ENCODE measurements at regions not wholly inside any gene's neighbourhood (a gene's known extent, or its start where the extent isn't known, plus 50 kb on each side); places are given as distances from the start of the nearest gene placed in this dataset.

DNA sequence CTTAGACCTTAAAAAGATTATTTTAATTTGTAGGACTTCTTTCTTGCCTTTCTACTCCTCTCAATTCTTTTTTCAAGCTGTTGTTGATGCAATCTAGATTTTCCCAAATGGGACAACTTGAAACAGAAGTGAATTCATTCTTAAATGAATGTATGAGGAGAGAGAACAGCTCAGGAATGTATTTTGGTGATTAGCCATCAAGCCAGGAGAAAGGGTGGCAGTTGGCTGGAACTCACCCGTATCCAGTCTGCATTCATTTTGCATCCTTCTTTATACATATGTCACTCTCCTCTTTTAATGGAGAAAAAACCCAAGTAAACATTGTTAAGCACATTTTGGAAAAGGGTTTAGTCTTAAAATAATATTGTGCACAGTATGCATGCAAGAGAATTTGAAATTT lies 251.3 kb downstream of the REEP3 start:
- TF ChIP-seq, protein P1, sequence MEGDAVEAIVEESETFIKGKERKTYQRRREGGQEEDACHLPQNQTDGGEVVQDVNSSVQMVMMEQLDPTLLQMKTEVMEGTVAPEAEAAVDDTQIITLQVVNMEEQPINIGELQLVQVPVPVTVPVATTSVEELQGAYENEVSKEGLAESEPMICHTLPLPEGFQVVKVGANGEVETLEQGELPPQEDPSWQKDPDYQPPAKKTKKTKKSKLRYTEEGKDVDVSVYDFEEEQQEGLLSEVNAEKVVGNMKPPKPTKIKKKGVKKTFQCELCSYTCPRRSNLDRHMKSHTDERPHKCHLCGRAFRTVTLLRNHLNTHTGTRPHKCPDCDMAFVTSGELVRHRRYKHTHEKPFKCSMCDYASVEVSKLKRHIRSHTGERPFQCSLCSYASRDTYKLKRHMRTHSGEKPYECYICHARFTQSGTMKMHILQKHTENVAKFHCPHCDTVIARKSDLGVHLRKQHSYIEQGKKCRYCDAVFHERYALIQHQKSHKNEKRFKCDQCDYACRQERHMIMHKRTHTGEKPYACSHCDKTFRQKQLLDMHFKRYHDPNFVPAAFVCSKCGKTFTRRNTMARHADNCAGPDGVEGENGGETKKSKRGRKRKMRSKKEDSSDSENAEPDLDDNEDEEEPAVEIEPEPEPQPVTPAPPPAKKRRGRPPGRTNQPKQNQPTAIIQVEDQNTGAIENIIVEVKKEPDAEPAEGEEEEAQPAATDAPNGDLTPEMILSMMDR (IDR thresholded peaks at IDR 0.05), result no peak
- no peak for TF ChIP-seq POLR2A (IDR thresholded peaks at IDR 0.05)
- TF ChIP-seq POLR2AphosphoS5 (IDR thresholded peaks at IDR 0.05), result no peak
- no peak for TF ChIP-seq EP300 (IDR thresholded peaks at IDR 0.05)
